ENCODE measurements at regions not wholly inside any gene's neighbourhood (a gene's known extent, or its start where the extent isn't known, plus 50 kb on each side); places are given as distances from the start of the nearest gene placed in this dataset.

DNA sequence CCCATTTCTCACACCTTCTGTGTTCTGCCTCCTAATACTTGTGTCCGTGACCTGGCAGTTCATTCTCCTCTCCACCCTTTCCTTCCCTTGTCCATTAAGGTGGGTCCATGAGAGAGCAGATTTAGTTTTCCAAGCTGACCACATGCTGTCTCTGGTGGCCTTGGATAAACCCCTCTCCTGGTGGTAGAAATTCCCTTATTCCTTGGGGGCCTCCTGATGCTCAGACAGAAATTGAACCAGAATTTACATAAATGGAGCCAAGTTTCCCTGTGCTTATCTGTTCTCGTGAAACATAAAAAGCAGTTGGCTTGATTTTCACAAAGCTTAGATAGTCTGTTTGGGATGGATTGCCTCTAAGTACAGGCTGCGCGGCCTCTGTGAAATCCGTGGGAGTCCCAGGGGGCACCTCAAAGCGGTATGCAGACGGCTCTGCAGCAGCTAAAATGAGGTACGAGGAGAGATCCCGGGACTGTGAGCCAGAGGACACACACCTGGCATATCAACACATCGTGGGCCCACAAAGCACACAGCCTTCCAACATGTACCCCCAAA, 101.0 kb upstream of the NMNAT3 start:
- DNase-seq: no peak
- TF ChIP-seq, protein P1, sequence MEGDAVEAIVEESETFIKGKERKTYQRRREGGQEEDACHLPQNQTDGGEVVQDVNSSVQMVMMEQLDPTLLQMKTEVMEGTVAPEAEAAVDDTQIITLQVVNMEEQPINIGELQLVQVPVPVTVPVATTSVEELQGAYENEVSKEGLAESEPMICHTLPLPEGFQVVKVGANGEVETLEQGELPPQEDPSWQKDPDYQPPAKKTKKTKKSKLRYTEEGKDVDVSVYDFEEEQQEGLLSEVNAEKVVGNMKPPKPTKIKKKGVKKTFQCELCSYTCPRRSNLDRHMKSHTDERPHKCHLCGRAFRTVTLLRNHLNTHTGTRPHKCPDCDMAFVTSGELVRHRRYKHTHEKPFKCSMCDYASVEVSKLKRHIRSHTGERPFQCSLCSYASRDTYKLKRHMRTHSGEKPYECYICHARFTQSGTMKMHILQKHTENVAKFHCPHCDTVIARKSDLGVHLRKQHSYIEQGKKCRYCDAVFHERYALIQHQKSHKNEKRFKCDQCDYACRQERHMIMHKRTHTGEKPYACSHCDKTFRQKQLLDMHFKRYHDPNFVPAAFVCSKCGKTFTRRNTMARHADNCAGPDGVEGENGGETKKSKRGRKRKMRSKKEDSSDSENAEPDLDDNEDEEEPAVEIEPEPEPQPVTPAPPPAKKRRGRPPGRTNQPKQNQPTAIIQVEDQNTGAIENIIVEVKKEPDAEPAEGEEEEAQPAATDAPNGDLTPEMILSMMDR (IDR thresholded peaks at IDR 0.05): no peak
- no peak for TF ChIP-seq POLR2A (IDR thresholded peaks at IDR 0.05)
- Histone ChIP-seq H3K9me3 (replicated peaks in 1 of 3) (no peaks in the 10 kb centered on the region), H3K27ac (no peak overlapping the region), H3K36me3 (replicated peaks in 1 of 2) (no peaks in the 10 kb centered on the region), H3K4me3 (no peak overlapping the region), H3K4me1 (replicated peaks in 1 of 2) (no peaks in the 10 kb centered on the region), H3K27me3 (no peaks in the 10 kb centered on the region)
- intact Hi-C loops (cut with DNase I): no loop called here
- 61 to 77% (median 62%) methylated on average over 9 to 10 of the region's 10 CpGs for WGBS, 4 donors

DNA sequence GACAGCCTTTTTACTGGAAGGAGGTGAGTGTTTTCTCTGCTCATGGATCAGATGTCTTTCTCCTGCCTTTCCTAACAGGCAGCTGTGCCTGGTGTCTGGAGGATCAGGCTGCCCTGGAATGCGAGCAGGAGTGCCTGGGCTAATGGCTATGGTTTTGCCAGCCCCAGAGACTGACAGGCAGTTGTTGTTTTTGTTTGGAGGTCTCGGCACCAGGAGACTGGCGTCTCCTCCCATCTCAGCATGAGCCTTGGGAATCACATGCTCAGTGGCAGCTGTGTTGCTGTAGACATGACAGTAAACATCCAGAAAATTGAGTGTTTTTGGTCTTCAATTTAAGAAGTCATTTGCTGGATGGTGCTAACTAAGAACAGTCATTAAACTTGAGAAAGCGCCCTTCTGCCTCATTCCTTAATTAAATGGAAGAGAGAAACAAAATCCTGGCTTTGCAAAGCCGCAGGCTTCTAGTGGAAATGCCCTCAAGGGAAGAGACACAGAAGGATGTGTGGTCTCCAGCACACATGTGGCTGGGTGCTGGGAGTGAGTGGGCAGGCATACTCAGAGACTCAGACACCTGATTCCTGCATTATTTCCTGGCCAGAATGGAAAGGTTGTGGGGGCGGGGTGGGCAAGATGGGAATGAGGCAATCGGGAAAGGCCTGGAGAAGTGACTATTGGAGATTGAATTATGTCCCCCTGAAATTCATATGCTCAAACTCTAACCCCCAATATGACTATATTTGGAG, 97.0 kb upstream of the NMNAT3 start:
- H3K27me3 ChIP-seq: no peaks in the 10 kb centered on the region
- no peaks in the 10 kb centered on the region for H3K4me1 ChIP-seq (replicated peaks in 1 of 2)
- whole genome bisulfite sequencing, 4 donors: 52 to 72% (median 65%) methylated on average over 5 to 7 of the region's 7 CpGs
- no peak overlapping the region for H3K4me3 ChIP-seq
- no peak overlapping the region for H3K27ac ChIP-seq
- peak in 1 of 7 donors; percentile 41 for DNase-seq
- no peaks in the 10 kb centered on the region for H3K9me3 ChIP-seq (replicated peaks in 1 of 3)
- intact Hi-C loops (cut with DNase I): no loop called here
- no peaks in the 10 kb centered on the region for H3K36me3 ChIP-seq (replicated peaks in 1 of 2)
- TF ChIP-seq, protein P1 (IDR thresholded peaks at IDR 0.05): no peak
- TF ChIP-seq POLR2A (IDR thresholded peaks at IDR 0.05): no peak

DNA sequence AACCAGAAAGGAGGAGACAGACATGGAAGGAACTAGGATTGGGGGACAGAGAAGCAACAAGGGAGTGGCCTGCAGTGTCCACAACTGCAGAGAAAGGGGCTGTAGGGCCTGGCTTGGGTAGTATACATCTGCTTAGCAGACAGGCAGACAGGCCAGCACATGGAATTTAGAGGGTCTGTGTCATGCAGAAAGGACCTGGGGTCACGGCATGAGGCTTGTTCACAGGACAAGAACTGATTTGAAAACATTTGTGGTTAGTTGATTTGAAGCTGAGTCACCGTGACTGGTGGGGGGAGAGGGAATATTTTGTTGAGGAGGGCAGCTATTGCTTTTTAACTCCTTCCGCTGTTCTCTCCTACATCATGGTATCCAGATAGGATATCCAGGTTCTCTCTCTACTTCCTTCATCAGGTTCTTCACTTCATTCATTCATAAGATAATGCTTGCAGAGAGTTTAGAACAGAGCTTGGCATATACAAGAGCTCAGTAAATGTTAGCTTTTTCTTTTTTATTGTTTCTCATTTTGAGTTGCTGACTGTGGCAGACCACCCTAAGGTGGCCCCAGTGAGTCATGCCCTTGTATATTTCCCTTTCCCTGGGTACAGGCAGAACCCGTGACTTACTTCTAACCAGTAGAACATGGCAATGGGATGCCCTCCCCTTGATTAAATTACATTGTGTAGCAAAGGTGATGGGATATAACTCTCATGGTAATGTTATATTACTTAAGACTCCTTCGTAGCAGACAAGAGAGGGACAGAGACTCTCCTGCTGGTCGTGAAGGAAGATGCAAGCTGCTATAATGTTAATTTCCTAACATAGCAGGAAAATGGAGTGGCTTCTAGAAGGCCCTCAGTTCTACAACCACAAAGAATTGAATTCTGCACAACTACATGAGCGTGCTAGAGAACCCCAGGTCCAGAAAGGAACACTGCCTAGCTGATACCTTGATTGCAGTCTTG, 95.0 kb upstream of the NMNAT3 start:
- peak in 1 of 7 donors; percentile 15 for DNase-seq
- H3K4me1 ChIP-seq (replicated peaks in 1 of 2): no peaks in the 10 kb centered on the region
- intact Hi-C loops (cut with DNase I): no loop called here
- no peaks in the 10 kb centered on the region for H3K36me3 ChIP-seq (replicated peaks in 1 of 2)
- H3K27me3 ChIP-seq: no peaks in the 10 kb centered on the region
- no peak overlapping the region for H3K27ac ChIP-seq
- no peaks in the 10 kb centered on the region for H3K9me3 ChIP-seq (replicated peaks in 1 of 3)
- WGBS, 4 donors: 70 to 79% (median 74%) methylated on average over 7 of the region's 7 CpGs
- no peak overlapping the region for H3K4me3 ChIP-seq
- no peak for TF ChIP-seq POLR2A (IDR thresholded peaks at IDR 0.05)
- TF ChIP-seq, protein P1 (IDR thresholded peaks at IDR 0.05): no peak

DNA sequence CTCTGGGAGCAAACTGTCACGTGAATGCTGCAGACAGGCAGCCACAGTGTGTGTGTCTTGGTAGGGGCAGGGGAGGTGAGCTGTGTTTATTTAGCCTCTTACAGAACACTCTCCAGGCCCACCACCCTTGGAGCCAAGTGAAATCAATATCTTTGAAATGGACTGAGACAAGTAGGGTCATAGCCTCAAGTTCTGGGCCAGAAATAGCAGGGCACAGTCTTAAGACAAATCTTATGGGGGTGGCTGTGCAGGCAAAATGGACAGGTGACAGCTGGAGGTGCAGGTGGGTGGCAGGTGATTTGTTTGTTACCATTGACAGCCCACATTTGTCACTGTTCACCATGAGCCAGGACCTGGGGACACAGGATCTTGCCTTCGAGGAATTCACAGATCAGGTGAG, 93.6 kb upstream of the NMNAT3 start:
- DNase-seq: peak in 1 of 7 donors; percentile 25
- TF ChIP-seq POLR2A (IDR thresholded peaks at IDR 0.05): no peak
- TF ChIP-seq, protein P1 (IDR thresholded peaks at IDR 0.05): no peak
- Histone ChIP-seq H3K4me1 (replicated peaks in 1 of 2) (no peaks in the 10 kb centered on the region), H3K4me3 (no peak overlapping the region), H3K27ac (no peak overlapping the region), H3K27me3 (no peaks in the 10 kb centered on the region), H3K9me3 (replicated peaks in 1 of 3) (no peaks in the 10 kb centered on the region), H3K36me3 (replicated peaks in 1 of 2) (no peaks in the 10 kb centered on the region)
- intact Hi-C loops (cut with DNase I): no loop called here
- 46 to 80% (median 63%) methylated on average over 2 of the region's 2 CpGs for WGBS, 4 donors

Data from adrenal gland (tissue), 9 donors.